ENCODE measurements at regions not wholly inside any gene's neighbourhood (a gene's known extent, or its start where the extent isn't known, plus 50 kb on each side); places are given as distances from the start of the nearest gene placed in this dataset.
A peak's percentile ranks its signal among the peaks of the same experiment; 100 is the strongest.

DNA sequence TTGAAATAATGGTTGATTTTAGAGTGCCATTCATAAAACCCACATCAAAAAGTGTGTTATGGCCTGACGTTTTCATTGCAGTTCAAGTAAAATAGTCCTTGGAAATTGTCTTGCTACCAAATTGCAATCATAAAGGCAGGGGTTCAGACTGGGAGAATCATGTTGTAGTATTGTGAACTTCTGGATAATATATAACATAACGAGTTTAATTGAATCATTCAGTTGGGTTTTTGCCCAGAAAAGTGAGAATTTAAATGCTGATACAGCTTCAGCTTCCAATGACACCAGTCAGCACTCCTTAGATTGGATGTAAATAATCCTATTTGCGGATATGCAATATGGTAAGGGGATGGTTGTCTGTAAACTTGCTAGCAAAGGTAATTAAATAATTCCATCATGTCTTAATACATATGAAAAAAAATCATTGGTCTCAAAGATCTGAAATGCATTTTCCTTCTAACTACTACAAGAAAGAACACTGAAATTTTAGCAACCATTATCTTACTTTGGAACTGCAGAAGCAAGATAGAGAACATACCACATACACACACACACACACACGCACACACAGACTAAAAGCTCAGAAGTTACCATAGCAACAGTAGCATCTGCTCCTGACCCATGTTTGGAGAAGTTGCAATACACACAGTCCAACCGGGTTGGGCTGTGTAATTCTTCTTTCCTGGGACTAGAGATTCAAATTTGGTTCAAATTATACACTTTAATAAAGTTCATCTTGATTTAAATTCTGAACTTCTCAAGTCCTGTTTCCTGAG, 686.2 kb upstream of the NR2F2 start:
- no peak for ATAC-seq
- Mint-ChIP-seq H3K4me1 (no peaks in the 10 kb centered on the region), H3K36me3 (no peaks in the 10 kb centered on the region), H3K9me3 (no peaks in the 10 kb centered on the region), H3K4me3 (no peak overlapping the region), H3K27ac (no peak overlapping the region)
- no peak for DNase-seq (ENCODE audit: low spot score in 2 of 2)

DNA sequence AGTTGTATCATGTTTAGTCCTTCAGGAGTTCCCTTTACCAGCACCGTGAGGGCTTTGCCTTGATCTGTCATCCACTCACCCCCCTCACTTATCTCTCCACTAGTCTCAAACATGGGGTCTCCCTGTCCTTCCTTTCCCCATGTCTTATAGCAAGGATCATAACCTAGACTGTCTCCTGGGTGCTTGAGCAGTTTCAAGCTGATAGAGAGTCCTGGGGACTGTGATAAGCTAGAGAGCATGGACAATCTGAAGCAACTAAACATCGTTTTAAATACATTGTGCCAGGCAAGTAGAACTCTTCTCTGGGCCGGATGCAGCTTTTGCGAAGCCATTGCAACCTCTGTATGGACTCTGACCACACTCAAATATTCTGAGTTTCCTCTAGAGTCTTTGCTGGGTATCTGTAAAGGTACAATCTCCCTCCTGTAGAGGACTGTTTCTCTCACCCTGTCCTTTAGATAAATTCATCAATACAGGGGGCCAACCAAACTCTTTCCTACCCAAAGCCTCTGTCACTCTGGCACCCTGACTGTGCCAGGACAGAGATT, 684.6 kb upstream of the NR2F2 start:
- Mint-ChIP-seq H3K36me3 (no peaks in the 10 kb centered on the region), H3K4me3 (no peak overlapping the region), H3K27ac (no peak overlapping the region), H3K9me3 (no peaks in the 10 kb centered on the region), H3K4me1 (no peaks in the 10 kb centered on the region)
- ATAC-seq (no peak), DNase-seq (ENCODE audit: low spot score in 2 of 2) (no peak)

DNA sequence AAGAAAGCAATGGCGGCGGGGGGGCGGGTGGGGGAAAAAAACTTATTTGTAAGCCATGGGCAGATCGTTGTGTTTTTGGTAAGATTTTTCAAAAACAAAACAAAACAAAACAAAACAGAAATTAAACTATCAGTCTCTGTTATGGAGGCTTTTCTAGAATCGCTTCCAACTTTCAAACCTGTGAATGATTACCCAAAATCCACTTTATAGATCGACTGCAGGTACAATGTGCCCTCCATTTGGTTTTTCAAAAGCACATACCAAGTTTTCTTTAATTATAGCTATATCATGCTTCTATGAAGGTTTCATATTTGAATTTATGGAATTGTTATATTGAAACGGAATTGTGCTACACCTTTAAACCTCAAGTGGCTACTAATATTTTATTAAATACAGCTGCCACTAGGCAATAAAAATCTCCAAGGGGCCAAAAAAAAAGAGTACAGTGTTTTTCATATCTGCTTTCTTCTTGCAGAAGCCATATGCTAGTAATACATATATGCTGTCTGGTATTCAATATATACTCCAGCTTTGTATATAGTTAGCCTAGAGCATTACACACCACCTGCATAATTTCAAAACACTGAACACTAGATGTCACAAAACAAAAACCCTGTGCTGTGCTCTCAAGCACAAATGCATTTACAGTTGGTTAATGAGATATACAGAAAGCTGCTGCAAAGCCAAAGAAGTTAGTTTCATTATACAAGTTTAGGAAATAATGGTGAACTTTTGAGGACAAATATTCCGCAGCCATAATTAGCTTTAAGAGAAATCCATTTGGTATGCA, 683.8 kb upstream of the NR2F2 start:
- no peak overlapping the region for H3K27ac Mint-ChIP-seq
- DNase-seq (ENCODE audit: low spot score in 2 of 2) (no peak), ATAC-seq (no peak)
- H3K36me3 Mint-ChIP-seq: no peaks in the 10 kb centered on the region
- H3K4me1 Mint-ChIP-seq: no peaks in the 10 kb centered on the region
- no peaks in the 10 kb centered on the region for H3K9me3 Mint-ChIP-seq
- no peak overlapping the region for H3K4me3 Mint-ChIP-seq

DNA sequence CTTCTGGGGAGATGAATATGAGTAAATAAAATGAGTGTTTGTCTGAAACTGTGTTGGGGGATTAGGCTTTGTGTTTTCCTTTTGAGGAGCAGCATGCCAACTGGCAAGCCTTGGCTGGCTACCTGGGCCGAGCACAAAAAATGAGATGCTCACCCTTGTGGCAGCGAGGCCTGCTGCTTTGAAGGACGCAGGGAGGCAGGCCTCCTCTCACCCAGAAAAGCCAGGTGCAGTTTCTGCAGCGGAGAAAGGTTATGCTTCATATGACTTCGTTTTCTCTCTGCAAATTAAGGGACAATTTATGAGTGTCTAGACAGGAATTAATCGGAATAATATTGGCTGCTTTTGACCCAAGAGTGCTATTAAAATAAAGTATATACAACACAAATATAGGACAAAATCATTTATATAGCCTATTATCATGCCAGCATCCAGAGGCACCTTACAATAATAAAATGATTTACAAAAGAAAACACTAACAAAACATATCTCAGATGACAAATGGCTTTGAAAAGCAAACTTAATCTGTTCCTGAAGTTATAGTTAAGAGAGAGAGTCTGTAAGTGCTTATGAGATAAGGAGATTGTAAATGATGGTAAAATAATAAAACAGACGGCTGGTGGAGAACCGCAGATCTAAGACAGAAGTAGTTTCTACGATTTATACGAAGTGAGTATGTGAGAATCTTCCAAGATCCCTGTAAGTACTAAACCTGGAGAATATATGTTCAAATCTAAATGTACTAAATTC, 682.8 kb upstream of the NR2F2 start:
- H3K36me3 Mint-ChIP-seq: no peaks in the 10 kb centered on the region
- H3K4me1 Mint-ChIP-seq: no peaks in the 10 kb centered on the region
- no peak overlapping the region for H3K27ac Mint-ChIP-seq
- no peak overlapping the region for H3K4me3 Mint-ChIP-seq
- no peaks in the 10 kb centered on the region for H3K9me3 Mint-ChIP-seq
- no peak for ATAC-seq
- no peak for DNase-seq (ENCODE audit: low spot score in 2 of 2)

DNA sequence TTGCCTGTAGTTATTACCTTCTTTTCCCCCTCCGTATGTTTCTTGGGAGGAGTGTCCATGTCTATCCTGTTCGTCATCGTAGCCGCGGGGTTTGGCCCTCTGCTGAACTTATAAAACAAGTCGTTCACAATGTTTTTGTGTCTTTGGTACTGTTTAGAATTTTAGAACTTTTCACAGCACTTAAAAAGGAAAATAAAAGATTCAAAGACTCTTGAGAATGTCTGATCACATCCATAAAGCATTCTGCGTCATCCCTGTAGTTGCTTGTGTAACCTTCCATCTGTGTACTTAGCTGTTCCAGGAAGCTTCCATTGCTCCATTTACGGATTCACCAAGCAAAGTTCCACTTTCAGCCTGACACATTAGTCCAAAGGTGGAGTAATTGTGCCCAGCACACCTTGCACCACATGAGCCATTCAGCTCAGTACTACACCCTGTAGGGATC, 677.1 kb upstream of the NR2F2 start:
- no peak overlapping the region for H3K4me3 Mint-ChIP-seq
- no peak overlapping the region for H3K27ac Mint-ChIP-seq
- no peaks in the 10 kb centered on the region for H3K9me3 Mint-ChIP-seq
- H3K4me1 Mint-ChIP-seq: no peaks in the 10 kb centered on the region
- DNase-seq (ENCODE audit: low spot score in 2 of 2) (no peak), ATAC-seq (no peak)
- no peaks in the 10 kb centered on the region for H3K36me3 Mint-ChIP-seq

DNA sequence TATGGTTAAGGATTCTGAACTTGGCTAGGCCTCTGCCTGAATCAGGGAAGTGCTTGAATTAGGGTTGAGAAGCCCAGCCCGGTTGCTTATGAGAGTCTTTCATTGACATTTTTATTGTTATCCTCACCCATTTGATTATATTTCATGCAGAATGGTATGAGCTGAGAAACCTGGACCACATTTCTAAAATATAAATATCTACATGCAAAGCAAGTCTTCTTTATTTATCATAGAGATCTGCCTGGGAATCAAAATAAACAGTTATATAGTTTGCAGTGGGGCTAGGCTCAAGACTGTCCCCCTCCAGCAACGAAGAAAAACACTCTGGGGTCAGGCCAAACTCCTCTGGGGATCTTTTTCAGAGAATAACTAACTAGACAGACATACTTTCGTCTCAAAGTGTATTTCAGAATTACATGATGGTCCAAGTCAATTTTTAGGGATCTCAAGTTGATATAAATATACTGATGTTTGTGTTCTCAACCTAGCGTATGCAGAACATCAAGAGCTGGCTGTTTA, 675.4 kb upstream of the NR2F2 start:
- Mint-ChIP-seq H3K4me1 (no peaks in the 10 kb centered on the region), H3K27ac (no peak overlapping the region), H3K4me3 (no peak overlapping the region), H3K36me3 (no peaks in the 10 kb centered on the region), H3K9me3 (no peaks in the 10 kb centered on the region)
- ATAC-seq: no peak
- DNase-seq (ENCODE audit: low spot score in 2 of 2): no peak

DNA sequence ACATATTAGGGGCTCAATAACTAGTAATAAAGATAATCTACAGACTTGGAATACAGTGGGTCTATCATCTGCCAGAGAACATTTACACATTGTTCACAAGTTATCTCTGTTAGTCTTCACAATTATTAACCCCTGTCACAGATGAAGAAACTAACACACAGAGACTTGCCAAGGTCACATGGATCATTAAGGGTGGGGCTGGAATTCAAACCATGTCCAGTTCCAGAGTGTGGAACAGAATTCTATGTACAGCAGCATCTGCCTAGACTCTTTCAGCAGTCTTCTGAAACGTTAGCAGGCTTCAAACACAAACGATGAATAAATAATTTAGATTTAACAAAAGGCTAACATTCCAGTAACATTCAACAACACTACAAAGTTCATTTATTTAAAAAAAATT, 673.9 kb upstream of the NR2F2 start:
- ATAC-seq: no peak
- Mint-ChIP-seq H3K4me1 (no peaks in the 10 kb centered on the region), H3K4me3 (no peak overlapping the region), H3K27ac (no peak overlapping the region), H3K9me3 (no peaks in the 10 kb centered on the region), H3K36me3 (no peaks in the 10 kb centered on the region)
- DNase-seq (ENCODE audit: low spot score in 2 of 2): no peak

DNA sequence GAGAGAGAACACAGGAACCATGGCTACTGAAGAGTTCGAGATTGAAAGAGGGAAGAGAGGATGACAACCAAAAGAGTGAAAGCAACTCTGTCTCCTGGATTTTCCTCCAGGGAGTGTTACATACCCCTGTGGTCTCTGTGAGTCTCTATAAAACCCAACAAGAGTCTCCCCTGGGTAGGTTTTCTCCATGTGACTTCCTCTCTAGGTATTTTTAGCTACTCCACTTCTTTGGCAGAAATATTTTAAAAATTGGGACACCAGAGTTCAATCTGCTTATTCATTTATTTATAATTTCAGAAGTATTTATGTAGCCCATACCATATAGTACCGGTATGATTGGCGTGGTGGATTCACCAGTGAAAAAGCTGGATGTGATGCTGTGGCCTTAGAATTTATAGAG, 671.7 kb upstream of the NR2F2 start:
- no peak for DNase-seq (ENCODE audit: low spot score in 2 of 2)
- H3K9me3 Mint-ChIP-seq: no peaks in the 10 kb centered on the region
- H3K4me1 Mint-ChIP-seq: no peaks in the 10 kb centered on the region
- H3K4me3 Mint-ChIP-seq: no peak overlapping the region
- no peak for ATAC-seq
- no peaks in the 10 kb centered on the region for H3K36me3 Mint-ChIP-seq
- no peak overlapping the region for H3K27ac Mint-ChIP-seq

DNA sequence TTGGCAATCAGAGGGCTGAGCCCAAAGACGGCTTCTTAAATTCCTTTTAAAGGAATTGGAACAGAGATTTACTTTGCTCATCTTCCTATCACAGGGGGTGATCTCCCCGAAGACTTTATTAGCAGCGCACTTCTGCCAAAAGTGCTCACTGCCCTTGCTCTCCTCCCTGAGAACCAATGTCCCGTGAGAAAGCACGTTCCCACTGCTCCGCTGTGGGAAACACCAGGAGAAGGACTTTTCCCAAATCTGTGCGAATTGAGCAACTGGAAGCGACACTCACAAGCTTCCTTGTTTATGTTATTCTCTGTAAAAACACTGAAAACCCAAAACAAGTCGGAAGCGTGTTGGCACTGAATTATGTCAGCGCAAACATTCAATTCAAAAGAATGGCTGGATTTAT, 670.8 kb upstream of the NR2F2 start:
- ATAC-seq (no peak), DNase-seq (ENCODE audit: low spot score in 2 of 2) (no peak)
- H3K4me1 Mint-ChIP-seq: no peaks in the 10 kb centered on the region
- no peak overlapping the region for H3K4me3 Mint-ChIP-seq
- H3K9me3 Mint-ChIP-seq: no peaks in the 10 kb centered on the region
- H3K27ac Mint-ChIP-seq: no peak overlapping the region
- H3K36me3 Mint-ChIP-seq: no peaks in the 10 kb centered on the region

DNA sequence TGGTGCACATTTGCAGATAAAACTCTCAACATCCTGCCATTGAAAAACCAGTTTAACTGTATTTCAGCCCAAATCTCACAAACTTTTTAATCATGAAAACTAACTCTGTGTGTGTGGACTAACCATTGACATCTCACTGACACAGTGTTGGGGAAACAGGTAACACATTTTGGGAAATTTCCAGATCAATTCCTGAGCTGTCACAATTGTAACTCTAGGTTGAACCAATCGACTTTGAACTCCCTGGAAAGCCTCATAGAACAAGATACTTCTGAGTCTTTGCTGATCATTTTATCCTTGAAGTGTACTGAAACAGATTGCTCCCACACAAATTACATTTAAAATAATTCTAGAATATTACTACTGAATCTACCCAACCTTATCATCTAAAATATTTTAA, 667.9 kb upstream of the NR2F2 start:
- H3K4me1 Mint-ChIP-seq: no peaks in the 10 kb centered on the region
- no peak for ATAC-seq
- H3K27ac Mint-ChIP-seq: no peak overlapping the region
- H3K36me3 Mint-ChIP-seq: peaks cover 4% of the 10 kb centered on the region
- no peak for DNase-seq (ENCODE audit: low spot score in 2 of 2)
- no peak overlapping the region for H3K4me3 Mint-ChIP-seq
- no peaks in the 10 kb centered on the region for H3K9me3 Mint-ChIP-seq

DNA sequence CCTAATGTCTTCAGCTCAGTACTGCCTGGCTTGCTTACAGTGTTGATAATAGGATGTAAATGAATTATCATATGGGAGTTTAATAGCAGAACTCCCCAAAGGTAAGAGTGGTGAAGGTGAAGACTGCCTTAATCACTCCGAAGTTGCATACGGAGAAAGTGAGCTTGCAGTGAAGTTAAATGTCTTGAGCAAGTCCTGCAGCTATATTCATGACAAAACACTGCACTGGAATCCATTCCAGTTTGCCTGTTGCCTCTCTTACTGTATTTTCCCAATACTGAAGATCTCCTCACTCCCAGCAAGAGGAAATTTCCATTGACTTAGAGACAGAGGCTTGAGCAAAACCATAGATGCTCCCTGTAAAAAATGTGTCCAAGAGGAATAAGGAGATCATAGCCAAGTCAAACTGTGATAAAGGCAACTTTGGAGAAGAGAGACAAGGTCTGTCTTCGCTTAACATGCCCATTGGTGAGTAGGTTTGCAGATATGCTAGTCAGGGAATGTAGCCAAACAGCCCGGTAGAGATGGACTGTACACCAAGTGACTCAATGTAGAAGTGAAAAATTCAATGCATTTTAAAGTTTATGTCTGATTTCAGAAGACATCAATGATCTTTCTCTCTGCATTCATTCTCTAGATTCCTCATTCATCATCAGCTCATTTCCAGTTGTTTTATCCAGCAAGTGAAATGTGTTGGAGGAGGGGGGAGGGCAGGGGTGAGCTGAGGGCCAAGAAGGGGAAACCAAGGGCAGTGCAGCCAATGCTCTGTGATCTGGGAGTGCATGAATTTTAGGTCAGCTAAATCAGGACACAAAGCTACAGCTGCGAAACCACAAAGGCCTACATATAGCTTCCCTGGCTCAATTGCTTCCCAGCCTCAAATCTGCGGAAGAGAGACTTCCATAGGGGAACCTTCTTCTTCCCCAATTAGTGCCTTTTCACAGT, 667.1 kb upstream of the NR2F2 start:
- Mint-ChIP-seq H3K36me3 (peaks cover 4% of the 10 kb centered on the region), H3K4me1 (no peaks in the 10 kb centered on the region), H3K9me3 (no peaks in the 10 kb centered on the region), H3K27ac (no peak overlapping the region), H3K4me3 (no peak overlapping the region)
- ATAC-seq: no peak
- no peak for DNase-seq (ENCODE audit: low spot score in 2 of 2)

DNA sequence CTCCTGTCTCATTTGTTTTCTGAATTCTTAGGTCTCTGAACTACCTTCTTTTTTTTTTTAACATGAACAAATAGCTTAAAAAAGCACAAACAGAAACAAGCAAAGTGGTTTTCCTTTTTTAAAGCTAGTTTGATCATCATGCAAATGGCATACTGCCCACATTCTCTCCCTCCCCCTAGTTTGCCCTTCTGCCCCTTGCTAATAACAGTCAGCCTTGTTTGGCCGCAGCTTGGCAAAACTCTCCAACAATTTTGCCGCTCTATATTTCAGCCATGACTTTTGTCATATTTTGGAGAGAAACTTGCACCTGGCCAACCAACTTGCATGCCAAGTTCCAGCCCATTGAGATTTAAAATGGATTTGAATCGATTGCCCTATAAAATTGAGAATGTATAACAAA, 666.0 kb upstream of the NR2F2 start:
- Mint-ChIP-seq H3K27ac (no peak overlapping the region), H3K36me3 (peaks cover 4% of the 10 kb centered on the region), H3K9me3 (no peaks in the 10 kb centered on the region), H3K4me3 (no peak overlapping the region), H3K4me1 (no peaks in the 10 kb centered on the region)
- DNase-seq (ENCODE audit: low spot score in 2 of 2) (no peak), ATAC-seq (no peak)

DNA sequence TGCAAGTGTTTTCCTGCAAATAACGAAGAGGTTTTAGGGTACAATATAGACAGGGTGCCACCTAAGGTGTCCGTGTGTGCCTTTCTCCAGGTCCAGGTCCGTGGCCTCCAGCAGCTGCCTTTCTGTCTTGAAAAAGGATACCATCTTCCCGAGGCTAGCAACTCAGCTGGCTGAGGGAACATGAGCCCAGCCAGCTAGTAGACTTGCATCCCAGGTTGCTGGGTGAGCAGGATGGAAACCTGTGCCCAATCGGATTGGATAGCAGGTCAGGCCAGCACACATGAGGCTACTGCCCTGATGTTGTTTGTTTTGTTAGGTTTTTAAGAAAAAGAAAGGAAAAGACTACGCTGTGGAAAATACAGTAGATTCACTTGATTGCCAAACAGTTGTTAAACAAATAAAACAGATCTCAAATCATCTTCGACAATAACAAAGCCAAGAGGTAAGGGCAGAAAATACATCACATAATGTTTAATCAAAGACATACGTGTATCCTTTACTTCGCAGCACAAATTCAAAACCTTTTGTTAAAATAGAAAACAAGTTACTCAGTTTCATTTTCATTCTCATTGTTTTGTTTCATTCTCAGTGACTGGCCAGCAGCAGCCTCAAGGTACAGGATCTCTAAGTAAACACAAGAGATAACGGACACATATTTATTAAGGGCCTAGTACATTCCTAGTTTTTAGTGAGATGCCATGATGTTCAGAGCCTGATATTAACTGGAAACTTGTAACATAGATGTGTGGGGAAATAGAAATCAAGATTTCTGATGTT, 661.2 kb upstream of the NR2F2 start:
- Mint-ChIP-seq H3K36me3 (peaks cover 4% of the 10 kb centered on the region), H3K4me3 (peak overlapping the region; percentile 21), H3K4me1 (no peaks in the 10 kb centered on the region), H3K9me3 (peaks cover 3% of the 10 kb centered on the region), H3K27ac (no peak overlapping the region)
- DNase-seq (ENCODE audit: low spot score in 2 of 2): no peak
- ATAC-seq: peak; percentile 26

DNA sequence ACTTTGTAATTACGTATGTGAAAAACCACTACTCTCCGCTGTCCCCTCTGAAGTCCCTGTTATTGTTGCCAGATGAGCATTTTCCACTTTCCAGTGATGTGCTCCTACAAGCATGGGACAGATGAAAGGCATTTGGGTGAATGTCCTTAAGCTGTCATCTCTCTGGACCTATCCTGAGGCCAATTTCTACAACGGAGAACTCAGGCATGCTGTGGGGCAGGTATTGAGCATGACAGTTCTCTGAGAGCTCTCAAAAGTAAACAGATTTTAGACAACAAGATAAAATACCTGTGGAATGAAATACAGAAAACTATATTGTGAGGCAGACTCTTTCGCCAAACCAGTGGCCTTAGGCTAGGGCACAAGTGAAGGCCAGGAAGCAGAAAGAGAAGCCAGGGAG, 656.5 kb upstream of the NR2F2 start:
- no peaks in the 10 kb centered on the region for H3K36me3 Mint-ChIP-seq
- no peak overlapping the region for H3K4me3 Mint-ChIP-seq
- H3K4me1 Mint-ChIP-seq: no peaks in the 10 kb centered on the region
- ATAC-seq: no peak
- H3K27ac Mint-ChIP-seq: no peak overlapping the region
- DNase-seq (ENCODE audit: low spot score in 2 of 2): no peak
- peaks cover 11% of the 10 kb centered on the region for H3K9me3 Mint-ChIP-seq

Measured in stimulated activated effector memory CD8-positive, alpha-beta T cell treated with anti-CD3 and anti-CD28 coated beads, Interleukin-12 subunit alpha, Interleukin-12 subunit beta, amount 100 ng/mL, for 72 hours (primary cell).